GM21723 (cell line): ENCODE measurements at regions not wholly inside any gene's neighbourhood (a gene's known extent, or its start where the extent isn't known, plus 50 kb on each side); places are given as distances from the start of the nearest gene placed in this dataset.

ENCODE experiments used
- ATAC-seq: cut with Tn5 transposase; IDR thresholded peaks from one replicate; pipeline ENCODE4 v1.9.1; 2021; ENCODE audit warnings: mild to moderate bottlenecking, moderate library complexity; ENCODE audit not compliant: unreplicated experiment

DNA sequence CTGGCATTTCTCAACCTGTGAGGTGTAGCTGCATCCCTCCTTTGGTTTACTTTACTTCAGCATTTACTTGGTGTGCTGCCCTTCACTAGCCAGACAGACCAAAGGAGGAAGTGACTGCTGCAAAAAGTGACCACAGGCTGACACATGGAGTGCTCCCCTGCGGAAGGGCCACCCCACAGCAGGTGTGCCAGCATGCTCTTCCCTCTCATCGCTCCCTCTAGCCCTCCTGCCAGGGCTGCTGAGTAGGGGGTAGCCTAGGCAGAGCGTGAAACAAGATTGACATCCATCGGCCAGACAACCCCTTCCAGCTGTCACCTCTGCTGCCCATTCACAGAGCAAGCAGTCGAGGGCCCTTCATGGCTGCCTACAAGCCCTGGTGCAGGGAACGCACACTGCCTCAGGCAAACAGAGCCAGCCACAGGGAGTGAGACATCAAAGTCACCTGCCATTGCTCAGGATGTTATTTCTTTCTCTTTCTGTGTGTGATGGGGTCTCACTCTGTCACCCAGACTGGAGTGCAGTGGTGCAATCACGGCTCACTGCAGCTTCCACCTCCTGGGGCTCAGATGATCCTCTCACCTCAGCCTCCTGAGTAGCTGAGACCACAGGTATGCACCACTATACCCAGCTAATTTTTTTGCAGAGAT lies 102.0 kb upstream of the RPS6KA2 start:
- no peak for ATAC-seq

DNA sequence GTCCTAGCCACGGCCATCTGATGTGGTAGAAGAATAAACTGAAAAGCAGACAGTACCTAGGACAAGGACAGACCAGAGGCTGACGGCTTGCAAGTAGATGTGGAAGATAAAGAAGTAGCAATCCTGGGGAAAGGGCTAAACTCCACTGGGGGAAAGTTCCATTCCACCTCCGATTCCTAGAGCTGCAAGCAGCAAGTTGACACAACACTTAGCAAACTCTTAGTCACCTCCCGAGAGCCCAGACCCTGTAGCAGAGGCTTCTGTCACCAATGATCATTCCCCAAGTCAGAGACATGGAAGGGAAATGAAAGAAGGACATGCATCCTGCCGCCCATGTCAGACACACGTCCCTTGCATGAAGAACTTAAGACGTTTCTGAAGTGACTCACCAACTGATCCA lies 99.2 kb upstream of the RPS6KA2 start:
- no peak for ATAC-seq

DNA sequence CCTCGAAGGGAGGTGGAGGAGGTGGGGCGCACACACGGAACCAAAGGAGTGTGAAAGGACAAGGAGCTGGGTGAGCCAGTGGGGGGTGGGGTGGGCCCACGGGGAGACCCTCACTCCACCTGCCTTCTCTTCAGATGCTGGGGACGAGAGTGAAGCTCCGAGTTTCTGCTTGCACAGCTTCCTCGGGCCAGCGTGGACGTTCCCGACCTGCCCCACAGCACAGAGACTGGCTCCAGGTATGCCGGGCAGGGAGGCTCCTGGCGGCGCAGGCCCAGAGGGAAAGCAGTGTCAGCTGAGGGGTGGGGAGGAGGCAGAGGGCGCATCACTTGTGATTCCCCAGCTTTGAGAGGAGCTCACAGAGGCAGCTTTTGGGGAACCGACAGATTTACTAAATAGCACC lies 98.5 kb upstream of the RPS6KA2 start:
- no peak for ATAC-seq

DNA sequence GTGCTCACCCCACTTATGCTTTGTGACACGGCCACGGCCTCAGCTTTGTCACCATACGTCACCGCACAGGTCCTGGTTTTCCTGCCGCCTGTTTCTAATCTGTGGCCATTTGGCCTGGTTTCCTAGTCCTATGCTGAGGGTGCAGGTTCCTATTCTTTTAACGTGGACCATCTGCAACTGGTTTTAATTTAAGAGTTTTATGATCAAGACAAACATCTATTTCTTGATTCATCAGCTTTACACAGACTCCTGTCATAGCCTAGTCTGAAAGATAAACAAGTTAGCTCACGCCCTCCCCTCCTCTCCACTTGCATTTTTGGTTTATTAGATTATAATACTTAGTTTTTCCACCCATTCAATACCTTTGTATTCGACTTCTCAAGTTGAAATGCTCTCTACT lies 97.5 kb upstream of the RPS6KA2 start:
- ATAC-seq: no peak

DNA sequence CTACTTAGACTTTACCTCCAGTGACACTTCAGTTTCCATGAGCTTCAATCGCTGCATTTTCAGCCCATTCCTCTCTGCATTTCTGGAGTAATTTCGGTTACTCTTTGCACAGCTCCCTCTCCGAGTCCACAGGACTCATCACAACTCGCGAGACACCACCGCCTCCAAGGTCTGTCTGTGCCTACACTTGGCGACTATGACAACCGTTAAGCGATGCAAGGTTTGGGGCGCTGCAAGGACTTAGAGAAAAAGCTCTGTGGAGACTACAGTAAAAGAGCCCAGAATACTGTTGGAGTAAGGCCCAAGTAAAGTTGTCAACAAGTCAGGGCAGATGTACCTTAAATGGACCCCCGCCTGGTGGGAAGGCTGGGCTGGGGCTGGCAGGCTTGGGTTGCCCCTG lies 95.7 kb upstream of the RPS6KA2 start:
- ATAC-seq: no peak

DNA sequence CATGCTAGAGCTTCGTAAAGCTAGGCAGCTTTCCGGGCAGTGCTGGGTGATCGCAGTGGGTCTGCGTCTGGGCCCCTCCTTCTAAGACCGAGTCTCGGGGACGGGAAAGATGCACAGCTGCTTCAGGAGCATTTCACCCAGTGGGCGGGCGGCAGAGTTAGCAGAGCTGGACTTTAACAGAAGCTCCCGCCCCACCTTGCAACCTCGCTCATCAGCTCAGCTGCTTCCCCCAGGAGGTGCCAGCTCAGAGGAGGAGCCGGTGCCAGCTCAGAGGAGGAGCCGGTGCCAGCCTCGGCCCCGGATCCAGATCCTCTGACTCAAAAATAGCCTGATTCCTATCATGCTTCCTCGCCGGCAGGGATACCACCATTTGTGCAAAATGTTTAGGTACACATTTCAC lies 94.5 kb upstream of the RPS6KA2 start:
- no peak for ATAC-seq

DNA sequence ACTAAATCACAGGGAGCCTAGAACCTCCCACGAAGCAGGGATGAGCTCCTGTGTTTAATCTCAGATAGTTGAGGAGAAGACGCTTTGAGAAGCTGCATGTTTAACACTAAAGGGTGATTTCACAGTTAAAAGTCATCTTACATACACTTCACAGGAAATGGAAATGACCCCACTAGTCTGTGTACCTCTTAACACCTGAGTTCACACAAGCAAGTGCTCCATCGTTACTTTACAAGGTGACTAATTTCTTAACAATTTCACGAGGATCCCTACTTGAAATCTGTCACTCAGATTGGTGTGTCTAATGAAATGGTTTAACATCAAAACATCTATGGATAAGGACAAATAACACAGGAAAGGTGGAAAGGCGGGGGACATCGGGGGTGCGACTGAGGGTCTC lies 93.8 kb upstream of the RPS6KA2 start:
- ATAC-seq: no peak

DNA sequence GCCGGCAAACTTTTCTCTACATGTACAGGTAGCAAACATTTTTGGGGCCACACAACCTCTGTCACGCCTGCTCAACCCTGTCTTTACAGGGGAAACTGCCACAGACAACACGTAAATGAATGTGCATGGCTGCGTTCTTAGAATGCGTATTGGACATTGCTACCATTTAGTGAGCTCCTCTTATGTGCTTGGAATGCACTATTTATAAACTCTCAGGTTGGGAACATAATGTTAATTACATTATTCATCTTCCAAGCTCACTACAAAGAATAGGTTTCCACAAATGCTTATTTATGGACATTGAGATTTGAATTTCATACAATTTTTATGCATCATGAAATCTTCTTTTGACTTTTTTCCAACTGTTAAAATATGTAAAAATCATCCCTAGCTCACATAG lies 92.0 kb upstream of the RPS6KA2 start:
- ATAC-seq: no peak

DNA sequence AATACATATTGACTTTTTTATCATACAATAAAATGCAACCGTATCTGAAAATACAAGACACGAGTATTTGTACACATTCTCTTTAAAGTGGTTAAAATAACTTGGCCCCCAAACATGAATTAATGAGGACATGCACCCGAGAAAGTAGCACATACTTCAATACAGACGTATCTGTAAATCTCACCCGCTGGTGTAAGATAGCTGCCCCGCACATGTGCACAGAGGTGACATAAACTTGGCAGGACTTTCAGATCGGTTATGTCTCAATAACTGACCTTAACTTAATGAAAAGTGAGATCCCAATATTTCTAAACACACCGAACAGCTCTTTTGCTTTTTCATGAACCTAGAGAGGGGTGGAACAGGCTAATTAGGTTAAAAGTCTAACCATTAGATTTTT lies 91.5 kb upstream of the RPS6KA2 start:
- ATAC-seq: no peak

DNA sequence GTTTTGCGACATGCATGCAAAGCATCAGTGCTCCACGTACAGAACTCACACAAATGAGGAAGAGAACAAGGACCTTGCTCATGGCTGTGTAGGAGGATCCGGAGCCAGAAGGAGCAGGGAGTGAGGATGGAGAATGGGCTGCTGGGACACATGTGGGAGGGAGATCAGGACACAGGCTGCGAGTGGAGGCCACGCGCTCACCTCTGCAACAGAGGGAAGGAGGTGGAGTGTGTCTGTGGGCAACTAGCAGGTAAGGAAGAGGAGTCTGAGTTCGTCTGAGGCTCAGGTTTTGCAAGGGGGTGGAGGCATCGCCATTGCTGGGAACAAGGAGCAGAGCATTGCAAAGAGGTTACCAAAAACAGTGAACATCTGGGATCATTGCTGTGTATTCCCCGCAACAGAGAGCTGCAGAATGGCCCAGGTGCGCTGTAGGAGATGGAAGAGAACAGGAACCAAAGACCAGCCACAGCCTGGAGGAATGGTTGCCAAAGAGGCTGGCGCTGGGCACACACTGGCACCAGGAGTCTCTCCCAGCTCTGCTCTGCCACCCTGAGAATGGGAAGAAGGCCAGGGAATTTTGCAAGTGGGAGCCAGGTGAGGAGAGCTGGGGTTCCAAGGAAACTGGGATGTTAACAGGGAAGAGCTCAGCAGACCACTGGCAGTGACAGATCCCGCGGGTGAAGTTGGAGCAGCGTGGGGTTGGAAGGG lies 90.0 kb upstream of the RPS6KA2 start:
- ATAC-seq: no peak

DNA sequence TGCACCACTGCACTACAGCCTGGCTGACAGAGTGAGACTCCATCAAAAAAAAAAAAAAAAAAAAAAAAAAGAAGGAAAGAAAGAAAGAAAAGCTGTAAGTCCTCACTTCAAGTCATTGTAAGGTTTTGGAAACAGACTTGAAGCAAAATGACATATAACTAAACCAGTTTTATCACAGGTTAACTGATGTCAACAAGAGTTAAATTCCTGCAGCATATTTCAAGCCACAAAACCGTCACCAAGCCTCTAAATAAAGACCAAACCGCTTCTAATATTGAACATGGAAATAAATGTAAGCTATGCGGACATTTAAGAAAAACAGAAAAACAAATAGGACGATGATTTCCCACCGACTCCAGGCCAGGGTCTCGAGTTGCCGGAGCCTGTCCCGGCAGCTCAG lies 88.9 kb upstream of the RPS6KA2 start:
- no peak for ATAC-seq

DNA sequence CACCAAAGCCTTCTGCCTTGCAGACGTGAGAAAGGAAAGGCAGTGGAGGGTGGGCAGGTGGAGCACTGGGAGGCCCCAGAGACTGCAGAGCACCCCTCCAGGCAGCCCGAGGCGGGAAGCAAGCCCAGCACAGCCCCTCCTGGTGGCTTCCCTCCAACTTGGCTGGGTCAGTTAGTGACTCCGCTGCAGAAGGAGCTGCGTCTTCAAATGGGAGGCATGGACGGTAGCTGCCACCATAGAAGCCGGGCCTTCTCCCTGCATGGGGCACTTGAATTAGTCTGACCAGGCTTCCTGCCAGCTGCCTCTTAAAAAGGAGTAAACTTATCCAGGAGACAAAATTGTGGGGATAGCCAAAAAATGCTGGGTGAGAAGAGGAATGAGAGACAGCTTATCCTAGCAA lies 88.0 kb upstream of the RPS6KA2 start:
- no peak for ATAC-seq

DNA sequence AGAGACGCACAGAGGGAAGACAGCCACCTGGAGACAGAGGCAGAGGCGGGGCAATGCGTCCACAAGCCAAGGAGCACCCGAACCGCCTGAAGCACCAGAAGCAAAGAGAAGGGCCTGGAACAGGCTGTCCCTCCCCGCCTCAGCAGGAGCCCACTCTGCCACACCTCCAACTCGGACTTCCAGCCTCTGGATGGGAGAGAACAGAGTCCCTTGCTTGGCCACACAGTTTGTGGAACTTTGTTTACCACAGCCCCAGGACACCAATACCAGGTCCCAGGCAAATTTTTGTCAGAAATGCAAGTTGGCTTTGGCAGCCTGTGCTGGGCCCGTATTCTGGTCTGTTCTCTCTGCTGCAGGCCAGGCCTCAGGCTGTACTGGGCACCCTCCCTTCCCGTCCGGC lies 87.5 kb upstream of the RPS6KA2 start:
- ATAC-seq: no peak

DNA sequence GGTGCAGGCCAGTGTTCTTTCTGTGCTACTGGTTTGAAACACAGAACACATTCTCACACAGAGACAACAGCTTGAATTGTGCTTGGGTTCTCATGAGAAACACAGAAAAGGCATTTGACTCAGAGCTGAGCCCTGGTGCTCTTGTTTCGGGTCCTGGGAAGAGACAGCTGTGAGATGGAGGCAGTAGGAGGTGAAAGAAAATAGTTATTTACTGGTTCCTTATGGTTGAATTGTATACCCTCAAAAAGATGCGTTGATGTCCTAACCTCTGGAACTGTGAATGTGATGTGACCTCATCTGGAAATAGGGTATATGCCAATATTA lies 87.1 kb upstream of the RPS6KA2 start:
- no peak for ATAC-seq

DNA sequence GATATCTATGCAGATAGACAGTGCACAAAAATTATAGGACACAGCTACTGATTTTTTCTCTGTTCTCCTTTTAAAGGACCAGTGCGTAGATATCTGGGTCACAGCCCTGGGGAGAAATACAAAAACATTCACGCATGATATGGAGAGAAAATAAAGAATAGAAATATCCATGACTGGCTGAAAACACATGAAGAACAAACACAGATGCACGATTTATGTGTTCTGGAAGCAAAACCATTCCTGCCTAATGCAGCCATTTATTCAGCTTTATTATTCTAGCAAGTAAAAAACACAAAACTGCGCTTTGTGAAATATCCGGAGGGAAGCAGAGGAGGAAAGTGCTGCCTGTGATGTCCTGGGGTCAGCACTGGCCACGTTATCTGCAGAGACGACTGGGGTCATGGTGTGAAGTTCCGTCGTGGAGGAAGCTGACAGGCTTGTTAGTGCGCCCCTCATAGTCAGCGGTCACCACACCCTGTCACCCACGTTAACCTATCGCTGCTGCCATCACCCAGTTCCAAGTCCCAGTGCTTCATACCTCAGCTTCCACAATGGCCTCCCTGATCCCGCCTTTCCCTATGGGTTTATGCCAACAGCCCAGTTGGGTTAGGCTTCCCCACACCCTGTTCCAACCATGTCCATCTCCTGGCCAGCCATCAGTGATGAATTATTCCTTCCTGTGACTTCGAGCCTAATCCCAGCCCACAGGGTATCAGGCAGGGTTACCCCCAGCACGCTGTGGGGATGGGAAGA lies 86.6 kb upstream of the RPS6KA2 start:
- ATAC-seq: no peak

DNA sequence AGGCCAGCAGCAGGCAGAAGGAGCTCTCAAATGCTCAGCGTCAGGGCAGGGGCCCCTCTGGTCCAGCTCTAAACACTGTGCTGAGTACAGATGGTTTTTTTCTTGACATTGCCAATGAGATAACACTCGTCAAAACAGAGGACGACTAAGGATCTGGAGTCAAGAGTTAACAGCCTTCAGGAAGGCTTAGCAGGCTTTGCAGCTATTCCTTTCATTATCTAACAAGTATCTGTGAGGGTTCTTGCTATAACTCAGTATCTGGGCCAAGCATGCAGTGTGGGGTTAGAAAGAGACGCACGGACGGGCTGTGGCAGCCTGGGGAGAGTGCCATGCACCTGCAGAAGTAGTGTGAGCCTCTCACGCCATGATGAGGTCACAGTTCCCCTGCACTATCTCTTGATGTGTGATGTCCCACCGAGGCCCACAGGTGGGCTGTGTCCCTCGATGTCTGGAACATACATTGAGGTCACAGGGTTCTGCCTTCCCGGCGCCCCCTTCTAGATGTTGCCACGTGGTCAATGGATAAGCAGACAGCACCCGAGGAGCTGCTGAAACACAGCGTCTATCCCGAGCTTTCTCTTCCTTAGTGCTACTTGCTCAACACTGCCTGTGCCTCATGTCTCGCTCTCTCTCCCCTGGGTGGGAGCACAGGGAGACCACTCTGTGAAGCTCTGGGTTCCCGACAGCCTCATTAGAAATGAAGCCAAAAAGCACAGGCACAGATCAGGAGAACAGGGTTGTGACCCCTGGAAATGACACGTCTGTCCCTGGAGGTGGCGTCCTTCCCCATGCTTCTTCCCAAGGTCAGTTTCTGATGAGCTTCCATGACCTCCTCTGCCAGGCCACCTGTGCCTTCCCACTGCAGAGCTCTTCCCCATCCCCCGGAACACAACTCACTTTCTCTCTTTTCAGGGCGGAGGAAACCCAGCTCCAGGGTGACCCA lies 85.5 kb upstream of the RPS6KA2 start:
- no peak for ATAC-seq

DNA sequence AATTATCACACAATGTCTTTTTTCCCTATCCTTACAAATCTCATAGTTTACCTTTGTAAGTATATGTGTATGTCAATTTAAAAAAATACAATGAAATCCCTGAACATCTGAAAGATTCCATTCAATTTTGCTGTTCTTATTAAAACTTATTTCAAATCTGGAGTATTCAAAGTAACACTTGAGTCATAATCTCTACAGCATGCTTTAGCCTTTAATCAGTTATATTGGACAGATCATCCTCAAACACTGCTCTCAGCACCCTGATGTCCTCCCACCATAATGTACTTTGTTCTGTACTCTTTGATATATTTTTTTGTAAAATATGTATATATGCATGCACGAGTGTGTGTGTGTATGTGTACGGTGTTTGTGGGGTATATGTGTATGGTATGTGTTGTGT lies 83.0 kb upstream of the RPS6KA2 start:
- no peak for ATAC-seq

DNA sequence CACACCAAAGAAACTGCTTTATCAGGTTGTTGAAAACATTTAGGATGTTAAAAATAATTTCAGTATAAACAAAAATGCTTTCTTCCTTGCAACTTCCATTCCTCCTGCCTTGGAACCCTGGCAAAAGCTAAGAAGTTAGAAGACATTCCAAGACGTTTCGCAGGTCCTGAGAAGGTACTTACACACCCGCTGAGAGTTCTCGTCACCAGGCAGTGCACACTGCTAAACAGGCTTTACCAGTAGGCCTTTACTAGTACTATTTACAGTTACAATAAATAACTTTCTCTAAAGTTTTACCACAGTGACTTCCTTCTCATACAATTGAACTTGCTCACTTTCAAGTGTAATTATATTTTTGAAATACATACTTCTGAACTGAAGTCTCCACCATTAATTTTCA lies 81.4 kb upstream of the RPS6KA2 start:
- ATAC-seq: no peak

DNA sequence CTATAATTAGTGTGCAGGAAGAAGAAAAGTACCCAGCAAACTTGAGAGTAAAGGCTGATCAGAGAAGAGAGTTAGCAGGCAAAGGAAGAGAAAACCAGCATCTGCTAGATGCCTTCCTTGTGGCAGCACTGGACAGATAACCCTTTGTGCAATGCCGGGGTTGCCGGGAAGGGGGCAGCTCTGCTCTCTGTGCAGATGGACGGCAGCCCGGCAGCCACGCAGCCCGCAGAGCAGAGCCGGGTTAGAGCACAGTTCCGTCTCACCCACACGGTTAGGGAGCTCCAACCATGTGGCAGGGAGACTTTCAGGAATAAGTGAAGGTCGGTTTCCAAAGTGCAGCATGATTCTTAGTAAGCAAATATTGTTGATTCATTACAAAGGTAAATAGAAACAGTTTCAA lies 80.0 kb upstream of the RPS6KA2 start:
- peak; percentile 84 for ATAC-seq

DNA sequence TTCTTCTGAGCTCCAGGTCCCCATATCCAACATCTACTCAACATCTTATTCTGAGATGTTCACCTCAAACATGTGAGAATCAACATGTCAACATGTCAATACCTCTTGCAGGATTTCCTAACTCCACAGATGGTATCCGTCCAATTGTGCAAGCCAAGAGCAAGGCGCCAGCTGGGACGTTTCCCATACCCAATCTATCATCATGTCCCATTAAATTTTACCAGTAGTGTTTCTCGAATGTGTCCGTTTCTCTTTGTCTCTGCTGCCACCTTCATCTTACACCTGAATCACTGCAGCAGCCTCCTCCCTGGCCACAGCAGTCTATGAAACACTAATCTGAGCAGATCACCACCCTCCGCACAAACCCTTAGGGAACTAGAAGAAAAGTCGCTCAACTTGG lies 78.0 kb upstream of the RPS6KA2 start:
- ATAC-seq: no peak

DNA sequence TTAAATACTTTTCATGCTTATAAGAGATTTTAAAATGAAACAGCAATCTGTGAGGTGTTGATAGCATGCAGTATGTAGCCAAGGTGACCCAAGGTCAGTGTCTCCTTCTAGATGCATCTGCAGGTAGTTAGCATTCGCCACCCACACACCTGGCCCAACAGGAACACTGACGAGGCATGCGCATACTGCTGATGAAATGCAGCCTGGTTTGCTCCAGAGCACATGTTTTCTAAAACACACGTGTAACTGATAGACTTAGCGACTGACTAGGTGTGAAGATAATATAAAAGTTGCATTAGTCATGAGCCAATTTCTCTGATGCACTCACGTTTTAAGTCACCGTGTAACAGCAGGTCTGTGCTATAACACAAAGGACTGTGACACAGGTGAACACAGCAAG lies 77.1 kb upstream of the RPS6KA2 start:
- ATAC-seq: no peak
